ENCODE measurements at regions not wholly inside any gene's neighbourhood (a gene's known extent, or its start where the extent isn't known, plus 50 kb on each side); places are given as distances from the start of the nearest gene placed in this dataset.

- no peaks in the 10 kb centered on the region for H3K27me3 ChIP-seq (ENCODE audit: insufficient read depth, low read length, poor library complexity, severe bottlenecking)
- H2AFZ ChIP-seq (ENCODE audit: low read length): no peak overlapping the region
- no peaks in the 10 kb centered on the region for H3K79me2 ChIP-seq (ENCODE audit: insufficient read depth, low read length)
- no peaks in the 10 kb centered on the region for H3F3A ChIP-seq (ENCODE audit: low read depth)
- no peaks in the 10 kb centered on the region for H4K20me1 ChIP-seq (ENCODE audit: insufficient read depth, low read length, poor library complexity, severe bottlenecking)
- H3K4me2 ChIP-seq (ENCODE audit: low read depth, low read length, poor library complexity, severe bottlenecking): no peak overlapping the region
- no peak for TF ChIP-seq EZH2phosphoT487 (IDR thresholded peaks at IDR 0.05; ENCODE audit: borderline replicate concordance)
- TF ChIP-seq CTCF (conservative IDR thresholded peaks at IDR 0.05; ENCODE audit: low read length): no peak
- H3K9ac ChIP-seq (ENCODE audit: low read depth, low read length, poor library complexity, severe bottlenecking): no peak overlapping the region
- no peaks in the 10 kb centered on the region for H3K9me3 ChIP-seq (ENCODE audit: insufficient read depth, low read depth, low read length)
- no peaks in the 10 kb centered on the region for H3K9me2 ChIP-seq (replicated peaks; ENCODE audit: low read depth, low read length)
- no peaks in the 10 kb centered on the region for H3K36me3 ChIP-seq (ENCODE audit: insufficient read depth, low read length)
- no peak overlapping the region for H3K4me3 ChIP-seq (ENCODE audit: low read length, poor library complexity, severe bottlenecking)
- no peaks in the 10 kb centered on the region for H3K4me1 ChIP-seq (ENCODE audit: insufficient read depth, low read length, poor library complexity, severe bottlenecking)
Measured at GRCh38 chr12:18898470-18898869, 160.6 kb downstream of the CAPZA3 start.

- no peaks in the 10 kb centered on the region for H3K79me2 ChIP-seq (ENCODE audit: insufficient read depth, low read length)
- H3K9ac ChIP-seq (ENCODE audit: low read depth, low read length, poor library complexity, severe bottlenecking): no peak overlapping the region
- TF ChIP-seq CTCF (conservative IDR thresholded peaks at IDR 0.05; ENCODE audit: low read length) (no peak), EZH2phosphoT487 (IDR thresholded peaks at IDR 0.05; ENCODE audit: borderline replicate concordance) (no peak)
- no peaks in the 10 kb centered on the region for H3K9me3 ChIP-seq (ENCODE audit: insufficient read depth, low read depth, low read length)
- H3K27me3 ChIP-seq (ENCODE audit: insufficient read depth, low read length, poor library complexity, severe bottlenecking): no peaks in the 10 kb centered on the region
- no peaks in the 10 kb centered on the region for H3K9me2 ChIP-seq (replicated peaks; ENCODE audit: low read depth, low read length)
- no peaks in the 10 kb centered on the region for H3F3A ChIP-seq (ENCODE audit: low read depth)
- H4K20me1 ChIP-seq (ENCODE audit: insufficient read depth, low read length, poor library complexity, severe bottlenecking): no peaks in the 10 kb centered on the region
- no peak overlapping the region for H3K4me2 ChIP-seq (ENCODE audit: low read depth, low read length, poor library complexity, severe bottlenecking)
- H3K4me1 ChIP-seq (ENCODE audit: insufficient read depth, low read length, poor library complexity, severe bottlenecking): no peaks in the 10 kb centered on the region
- no peaks in the 10 kb centered on the region for H3K36me3 ChIP-seq (ENCODE audit: insufficient read depth, low read length)
- H2AFZ ChIP-seq (ENCODE audit: low read length): no peak overlapping the region
- H3K4me3 ChIP-seq (ENCODE audit: low read length, poor library complexity, severe bottlenecking): no peak overlapping the region
Measured at GRCh38 chr12:18899162-18899561, 161.2 kb downstream of the CAPZA3 start.

- TF ChIP-seq CTCF (conservative IDR thresholded peaks at IDR 0.05; ENCODE audit: low read length): no peak
- TF ChIP-seq EZH2phosphoT487 (IDR thresholded peaks at IDR 0.05; ENCODE audit: borderline replicate concordance): no peak
- no peaks in the 10 kb centered on the region for H3K36me3 ChIP-seq (ENCODE audit: insufficient read depth, low read length)
- no peak overlapping the region for H3K4me3 ChIP-seq (ENCODE audit: low read length, poor library complexity, severe bottlenecking)
- H2AFZ ChIP-seq (ENCODE audit: low read length): no peak overlapping the region
- no peaks in the 10 kb centered on the region for H3K27me3 ChIP-seq (ENCODE audit: insufficient read depth, low read length, poor library complexity, severe bottlenecking)
- H3K9me2 ChIP-seq (replicated peaks; ENCODE audit: low read depth, low read length): no peaks in the 10 kb centered on the region
- no peaks in the 10 kb centered on the region for H3K4me1 ChIP-seq (ENCODE audit: insufficient read depth, low read length, poor library complexity, severe bottlenecking)
- no peaks in the 10 kb centered on the region for H4K20me1 ChIP-seq (ENCODE audit: insufficient read depth, low read length, poor library complexity, severe bottlenecking)
- H3F3A ChIP-seq (ENCODE audit: low read depth): no peaks in the 10 kb centered on the region
- no peaks in the 10 kb centered on the region for H3K9me3 ChIP-seq (ENCODE audit: insufficient read depth, low read depth, low read length)
- no peak overlapping the region for H3K9ac ChIP-seq (ENCODE audit: low read depth, low read length, poor library complexity, severe bottlenecking)
- H3K79me2 ChIP-seq (ENCODE audit: insufficient read depth, low read length): no peaks in the 10 kb centered on the region
- no peak overlapping the region for H3K4me2 ChIP-seq (ENCODE audit: low read depth, low read length, poor library complexity, severe bottlenecking)
Measured at GRCh38 chr12:18899678-18900317, 161.9 kb downstream of the CAPZA3 start.

Measured in Loucy (cell line).